ENCODE measurements at regions not wholly inside any gene's neighbourhood (a gene's known extent, or its start where the extent isn't known, plus 50 kb on each side); places are given as distances from the start of the nearest gene placed in this dataset.

DNA sequence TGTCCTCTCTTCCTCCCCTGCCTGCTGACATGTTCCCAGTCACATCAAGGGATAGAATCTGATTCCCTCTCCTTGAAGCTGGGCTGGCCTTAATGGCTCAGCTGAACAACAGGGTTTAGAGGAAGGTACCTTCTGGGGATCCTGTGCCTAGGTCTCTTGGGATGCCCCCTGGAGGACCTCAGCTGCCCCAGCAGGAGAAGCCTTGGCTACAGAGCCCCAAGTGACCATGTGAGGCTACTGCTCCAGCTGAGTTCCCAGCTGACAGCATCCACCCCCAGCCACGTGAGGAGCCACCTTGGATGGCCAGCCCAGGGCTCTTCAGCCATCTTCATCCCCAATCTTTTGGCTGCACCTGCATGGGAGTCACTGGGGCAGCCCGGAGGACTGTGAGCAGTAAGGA lies 1499.3 kb downstream of the TBC1D22A start:
- TF ChIP-seq, protein P1, sequence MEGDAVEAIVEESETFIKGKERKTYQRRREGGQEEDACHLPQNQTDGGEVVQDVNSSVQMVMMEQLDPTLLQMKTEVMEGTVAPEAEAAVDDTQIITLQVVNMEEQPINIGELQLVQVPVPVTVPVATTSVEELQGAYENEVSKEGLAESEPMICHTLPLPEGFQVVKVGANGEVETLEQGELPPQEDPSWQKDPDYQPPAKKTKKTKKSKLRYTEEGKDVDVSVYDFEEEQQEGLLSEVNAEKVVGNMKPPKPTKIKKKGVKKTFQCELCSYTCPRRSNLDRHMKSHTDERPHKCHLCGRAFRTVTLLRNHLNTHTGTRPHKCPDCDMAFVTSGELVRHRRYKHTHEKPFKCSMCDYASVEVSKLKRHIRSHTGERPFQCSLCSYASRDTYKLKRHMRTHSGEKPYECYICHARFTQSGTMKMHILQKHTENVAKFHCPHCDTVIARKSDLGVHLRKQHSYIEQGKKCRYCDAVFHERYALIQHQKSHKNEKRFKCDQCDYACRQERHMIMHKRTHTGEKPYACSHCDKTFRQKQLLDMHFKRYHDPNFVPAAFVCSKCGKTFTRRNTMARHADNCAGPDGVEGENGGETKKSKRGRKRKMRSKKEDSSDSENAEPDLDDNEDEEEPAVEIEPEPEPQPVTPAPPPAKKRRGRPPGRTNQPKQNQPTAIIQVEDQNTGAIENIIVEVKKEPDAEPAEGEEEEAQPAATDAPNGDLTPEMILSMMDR (IDR thresholded peaks at IDR 0.05; ENCODE audit: extremely low read depth, missing control alignments), result no peak

DNA sequence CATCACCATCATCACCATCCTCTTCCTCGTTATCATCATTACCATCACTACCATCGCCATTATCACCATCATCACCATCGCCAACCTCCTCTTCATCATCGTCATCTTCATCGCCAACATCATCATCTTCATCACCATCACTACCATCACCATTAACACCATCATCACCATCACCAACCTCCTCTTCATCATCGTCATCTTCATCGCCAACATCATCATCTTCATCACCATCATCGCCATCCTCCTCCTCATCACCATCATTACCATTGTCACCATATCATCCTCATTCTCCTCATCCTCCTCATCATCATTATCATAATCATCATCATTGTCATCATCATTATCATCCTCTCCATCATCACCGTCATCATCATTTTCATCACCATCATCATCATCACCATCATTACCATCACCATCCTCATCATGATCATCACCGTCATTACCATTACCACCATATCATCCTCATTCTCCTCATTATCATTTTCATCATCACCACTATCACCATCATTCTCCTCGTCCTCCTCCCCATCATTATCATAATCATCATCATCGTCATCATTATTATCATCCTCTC lies 1498.7 kb downstream of the TBC1D22A start:
- no peak for DNase-seq (ENCODE audit: low spot score)
- TF ChIP-seq, protein P1 (IDR thresholded peaks at IDR 0.05; ENCODE audit: extremely low read depth, missing control alignments), result no peak

More for the DNA sequence above, 1499.3 kb downstream of the TBC1D22A start:
- no peak for DNase-seq (ENCODE audit: low spot score)

DNA sequence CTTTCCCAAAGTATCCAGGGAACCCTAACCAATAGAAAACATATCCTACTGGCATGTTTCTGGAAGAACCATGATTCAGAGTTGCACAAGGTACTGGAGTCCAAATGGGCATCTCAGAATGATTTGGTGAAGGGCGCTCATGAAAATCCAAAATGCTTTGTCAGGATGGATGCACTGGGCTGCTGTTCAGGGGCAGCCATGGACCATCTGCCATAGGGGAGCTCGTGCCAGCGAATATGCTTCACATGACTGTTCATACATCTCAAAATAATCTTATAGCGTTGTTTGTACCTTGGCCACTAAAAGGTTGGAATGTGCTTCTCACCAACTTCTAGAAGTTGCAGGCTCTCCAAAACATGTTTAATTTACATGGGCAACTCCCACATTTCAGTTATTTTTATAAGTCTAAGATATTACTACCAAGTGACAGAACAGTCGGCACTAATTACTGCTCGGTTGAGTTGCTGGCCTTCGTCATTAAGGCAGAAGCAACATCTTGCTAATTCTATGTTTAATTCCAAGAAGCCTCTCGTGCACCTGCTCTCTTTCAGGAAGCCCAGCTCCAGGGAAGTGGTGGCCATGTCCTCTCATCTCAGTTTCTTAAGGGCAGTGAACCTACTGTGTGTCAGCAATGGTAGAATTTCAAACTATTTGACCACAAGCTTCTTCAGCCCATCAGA lies 1497.7 kb downstream of the TBC1D22A start:
- TF ChIP-seq, protein P1 (IDR thresholded peaks at IDR 0.05; ENCODE audit: extremely low read depth, missing control alignments), result no peak
- no peak for DNase-seq (ENCODE audit: low spot score)

DNA sequence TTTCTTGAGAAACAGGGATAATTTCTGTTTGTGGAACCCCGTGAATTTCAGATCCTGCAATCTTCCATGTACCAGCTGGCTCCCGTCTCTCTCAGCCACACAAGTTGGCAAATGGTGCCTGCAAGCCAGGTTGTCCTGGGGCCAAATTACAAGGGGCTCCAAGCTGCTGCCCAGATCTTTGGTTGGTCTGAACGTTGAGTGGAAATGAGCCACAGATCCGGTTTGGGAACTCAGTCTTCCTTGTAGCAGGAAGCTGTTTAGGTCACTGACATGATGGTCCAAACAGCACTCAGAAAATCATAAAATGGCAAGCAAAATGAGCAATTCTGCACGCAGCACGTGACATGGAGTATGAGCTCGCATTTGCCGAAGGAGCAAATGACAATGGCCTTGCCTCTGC lies 1496.4 kb downstream of the TBC1D22A start:
- TF ChIP-seq, protein P1 (IDR thresholded peaks at IDR 0.05; ENCODE audit: extremely low read depth, missing control alignments), result no peak
- no peak for DNase-seq (ENCODE audit: low spot score)

DNA sequence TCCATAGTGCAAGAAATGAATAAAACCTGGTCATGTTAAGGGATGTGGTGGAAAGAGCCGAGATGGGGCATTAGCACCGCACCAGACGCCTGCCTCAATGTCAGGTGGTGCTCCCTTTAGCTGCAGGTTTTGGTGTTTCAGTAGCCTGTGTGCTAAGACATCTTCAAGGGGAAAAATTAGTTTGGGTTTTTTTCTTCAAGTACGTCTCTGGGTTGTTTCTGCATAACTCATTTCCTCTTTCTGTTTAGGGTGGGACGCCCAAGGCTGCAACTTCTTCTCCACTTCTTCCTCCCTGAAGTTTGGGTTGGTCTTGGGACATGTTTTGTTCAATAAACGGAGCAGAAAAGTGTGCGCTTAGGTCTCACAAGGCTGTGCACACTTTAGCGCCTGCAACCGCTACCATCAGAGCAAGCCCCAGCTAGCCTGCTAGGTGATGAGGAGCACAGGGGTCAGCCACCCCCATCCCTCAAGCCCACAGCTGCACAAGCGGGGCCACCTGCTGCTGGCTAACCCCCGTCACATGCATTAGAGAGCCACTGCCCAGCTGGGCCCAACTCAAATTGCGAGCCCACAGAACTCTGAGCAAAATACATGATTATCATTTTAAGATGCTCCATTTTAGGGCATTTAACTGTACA lies 1495.7 kb downstream of the TBC1D22A start:
- DNase-seq (ENCODE audit: low spot score), result no peak
- TF ChIP-seq, protein P1 (IDR thresholded peaks at IDR 0.05; ENCODE audit: extremely low read depth, missing control alignments), result no peak

DNA sequence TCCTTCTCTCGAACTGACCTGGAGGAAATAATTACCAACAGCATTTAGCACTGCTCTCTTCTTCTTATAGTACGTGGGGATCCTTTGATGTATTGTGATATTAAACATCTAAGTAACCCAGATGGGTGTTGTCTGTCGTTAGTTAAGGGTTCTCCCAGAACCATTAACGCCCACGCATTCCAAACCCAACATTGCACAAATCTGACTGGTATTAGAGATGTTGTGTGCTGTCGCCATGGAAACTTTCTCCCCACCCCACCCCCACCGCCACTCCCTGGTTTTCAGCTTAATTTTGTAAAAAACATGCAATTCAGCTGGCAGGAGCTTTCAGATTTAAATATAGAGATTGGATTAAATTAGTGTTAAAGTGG lies 1495.2 kb downstream of the TBC1D22A start:
- DNase-seq (ENCODE audit: low spot score), result no peak

More for the DNA sequence above, 1495.2 kb downstream of the TBC1D22A start:
- TF ChIP-seq, protein P1 (IDR thresholded peaks at IDR 0.05; ENCODE audit: extremely low read depth, missing control alignments), result no peak

Measured in GM20000 (cell line).